Natural killer cell (primary cell): ENCODE measurements at regions not wholly inside any gene's neighbourhood (a gene's known extent, or its start where the extent isn't known, plus 50 kb on each side); places are given as distances from the start of the nearest gene placed in this dataset.
"Not testable (repeated sequence)": the region's sequence is repeated elsewhere in the genome, so short reads cannot be mapped to it uniquely, and the experiment has no call there.

Experiments used
- ATAC-seq, 3 donors: fragments of 150-1000 bp in 2 of 3; fragments of 200-7000 bp in 1 of 3; cut with Tn5 transposase; 1 replicate in 1 of 3; 2 replicates in 2 of 3; pipeline ENCODE4 v1.10.0; 2021; ENCODE audit warnings: mild to moderate bottlenecking in 2 of 3, moderate library complexity in 2 of 3
- DNase-seq, 2 donors: peaks; one replicate each; pipeline versions ENCODE4 v3.0.0 to v3.0.0-alpha.2; 2013 to 2021; ENCODE audit warnings: mixed read lengths in 1 of 2
- H3K27ac ChIP-seq: one replicate; pipeline ENCODE4 v1.5.1; 2013; ENCODE audit warnings: mild to moderate bottlenecking, low read length
- H3K27me3 ChIP-seq: one replicate; pipeline ENCODE4 v1.6.1; 2013; ENCODE audit warnings: low read length; ENCODE audit not compliant: control insufficient read depth, insufficient read depth
- H3K36me3 ChIP-seq: one replicate; pipeline ENCODE4 v1.6.1; 2013; ENCODE audit warnings: low read length; ENCODE audit not compliant: control insufficient read depth, insufficient read depth
- H3K4me1 ChIP-seq: one replicate; pipeline ENCODE4 v1.6.1; 2013; ENCODE audit warnings: low read length; ENCODE audit not compliant: control insufficient read depth, insufficient read depth
- H3K4me3 ChIP-seq: one replicate; pipeline ENCODE4 v1.5.1; 2013; ENCODE audit warnings: low read length
- H3K9me3 ChIP-seq: one replicate; pipeline ENCODE4 v1.6.1; 2013; ENCODE audit warnings: low read length; ENCODE audit not compliant: control insufficient read depth, insufficient read depth
- H3K27ac Mint-ChIP-seq, 2 donors: one replicate each; pipeline ENCODE4 v1.8.0; 2022; ENCODE audit warnings: mild to moderate bottlenecking in 2 of 2, mixed read lengths in 2 of 2, moderate library complexity in 1 of 2
- H3K27me3 Mint-ChIP-seq, 2 donors: one replicate each; pipeline ENCODE4 v1.8.0; 2022; ENCODE audit warnings: low read depth in 2 of 2, mixed read lengths in 2 of 2
- H3K36me3 Mint-ChIP-seq: one replicate; pipeline ENCODE4 v1.8.0; 2022; ENCODE audit warnings: mixed read lengths
- H3K4me1 Mint-ChIP-seq, 2 donors: one replicate each; pipeline ENCODE4 v1.8.0; 2022; ENCODE audit warnings: mixed read lengths in 2 of 2
- H3K4me3 Mint-ChIP-seq: one replicate; pipeline ENCODE4 v1.8.0; 2022; ENCODE audit warnings: mild to moderate bottlenecking, moderate library complexity, mixed read lengths
- H3K9me3 Mint-ChIP-seq, 2 donors: one replicate each; pipeline ENCODE4 v1.8.0; 2022; ENCODE audit warnings: mixed read lengths in 2 of 2
- CTCF ChIP-seq: fragments of 200-600 bp; IDR thresholded peaks from one replicate; pipeline ENCODE4 v1.8.0; 2022; ENCODE audit warnings: antibody characterized with exemption
- WGBS: methylation state at CpG from one replicate; pipeline ENCODE4 v1.1.7; 2013; ENCODE audit warnings: missing lambda C conversion rate; ENCODE audit not compliant: insufficient coverage; 5-methylcytosine and 5-hydroxymethylcytosine counted together
- intact Hi-C: fragments of 100-400 bp; cut with micrococcal nuclease; formaldehyde crosslinking; loops from one replicate; pipeline ENCODE4 v1.14.2; 2022

- Mint-ChIP-seq H3K4me1 (no peaks in the 10 kb centered on the region), H3K36me3 (no peaks in the 10 kb centered on the region), H3K27me3 (no peaks in the 10 kb centered on the region), H3K27ac (no peak overlapping the region), H3K9me3 (peaks cover 14 to 15% of the 10 kb centered on the region in 2 donors), H3K4me3 (no peak overlapping the region)
- Histone ChIP-seq H3K9me3 (peaks cover 13% of the 10 kb centered on the region), H3K27me3 (no peaks in the 10 kb centered on the region), H3K4me1 (no peaks in the 10 kb centered on the region), H3K27ac (no peak overlapping the region), H3K4me3 (no peak overlapping the region), H3K36me3 (no peaks in the 10 kb centered on the region)
- ATAC-seq (no peak), DNase-seq (no peak)
- no peak for TF ChIP-seq CTCF
- WGBS, result 100% methylated on average over 1 of the region's 2 CpGs
- intact Hi-C loops, result no loop called here
Observed at GRCh38 chr6:91886183-91886795, 1299.4 kb upstream of the MAP3K7 start.

GRCh38 chr6:91881791-91882190, 1294.9 kb upstream of the MAP3K7 start:
- WGBS, result 88% methylated on average over 15 of the region's 16 CpGs

GRCh38 chr6:91879386-91879995, 1292.6 kb upstream of the MAP3K7 start:
- H3K36me3 Mint-ChIP-seq, result no peaks in the 10 kb centered on the region
- no peak overlapping the region for H3K27ac Mint-ChIP-seq
- intact Hi-C loops, result no loop called here
- no peaks in the 10 kb centered on the region for H3K27me3 ChIP-seq
- H3K36me3 ChIP-seq, result no peaks in the 10 kb centered on the region
- H3K4me3 Mint-ChIP-seq, result no peak overlapping the region
- H3K27me3 Mint-ChIP-seq, result no peaks in the 10 kb centered on the region
- ATAC-seq (no peak), DNase-seq (no peak)
- H3K4me1 Mint-ChIP-seq, result no peaks in the 10 kb centered on the region
- 85% methylated on average over 6 of the region's 6 CpGs for WGBS
- no peak overlapping the region for H3K4me3 ChIP-seq
- no peak overlapping the region for H3K27ac ChIP-seq
- H3K4me1 ChIP-seq, result no peaks in the 10 kb centered on the region
- no peak for TF ChIP-seq CTCF
- H3K9me3 ChIP-seq, result no peaks in the 10 kb centered on the region
- peaks cover 5 to 12% of the 10 kb centered on the region in 2 donors for H3K9me3 Mint-ChIP-seq

More at GRCh38 chr6:91881791-91882190, 1294.9 kb upstream of the MAP3K7 start:
- H3K27me3 Mint-ChIP-seq, intact Hi-C loops, DNase-seq, H3K4me3 ChIP-seq, H3K27ac Mint-ChIP-seq, H3K27ac ChIP-seq, H3K27me3 ChIP-seq, ATAC-seq, H3K4me3 Mint-ChIP-seq, H3K4me1 ChIP-seq, H3K4me1 Mint-ChIP-seq, H3K36me3 Mint-ChIP-seq, H3K36me3 ChIP-seq: not testable (repeated sequence)
- peaks cover 10% of the 10 kb centered on the region for H3K9me3 ChIP-seq
- H3K9me3 Mint-ChIP-seq, result peaks cover 7 to 11% of the 10 kb centered on the region in 2 donors

- no peak for TF ChIP-seq CTCF
- H3K27me3 Mint-ChIP-seq, result no peaks in the 10 kb centered on the region
Observed at GRCh38 chr6:91877994-91878393, 1291.1 kb upstream of the MAP3K7 start.

More at GRCh38 chr6:91877994-91878393, 1291.1 kb upstream of the MAP3K7 start:
- Histone ChIP-seq H3K9me3 (no peaks in the 10 kb centered on the region), H3K36me3 (no peaks in the 10 kb centered on the region), H3K4me3 (no peak overlapping the region), H3K4me1 (no peaks in the 10 kb centered on the region), H3K27me3 (no peaks in the 10 kb centered on the region), H3K27ac (no peak overlapping the region)
- Mint-ChIP-seq H3K4me3 (no peak overlapping the region), H3K36me3 (no peaks in the 10 kb centered on the region), H3K27ac (no peak overlapping the region), H3K4me1 (no peaks in the 10 kb centered on the region), H3K9me3 (peaks cover 3 to 13% of the 10 kb centered on the region in 2 donors)
- DNase-seq, result no peak
- intact Hi-C loops, result no loop called here
- no peak for ATAC-seq
- no CpG with 5 or more reads among the region's 1 CpG for WGBS
